ENCODE measurements at regions not wholly inside any gene's neighbourhood (a gene's known extent, or its start where the extent isn't known, plus 50 kb on each side); places are given as distances from the start of the nearest gene placed in this dataset.

DNA sequence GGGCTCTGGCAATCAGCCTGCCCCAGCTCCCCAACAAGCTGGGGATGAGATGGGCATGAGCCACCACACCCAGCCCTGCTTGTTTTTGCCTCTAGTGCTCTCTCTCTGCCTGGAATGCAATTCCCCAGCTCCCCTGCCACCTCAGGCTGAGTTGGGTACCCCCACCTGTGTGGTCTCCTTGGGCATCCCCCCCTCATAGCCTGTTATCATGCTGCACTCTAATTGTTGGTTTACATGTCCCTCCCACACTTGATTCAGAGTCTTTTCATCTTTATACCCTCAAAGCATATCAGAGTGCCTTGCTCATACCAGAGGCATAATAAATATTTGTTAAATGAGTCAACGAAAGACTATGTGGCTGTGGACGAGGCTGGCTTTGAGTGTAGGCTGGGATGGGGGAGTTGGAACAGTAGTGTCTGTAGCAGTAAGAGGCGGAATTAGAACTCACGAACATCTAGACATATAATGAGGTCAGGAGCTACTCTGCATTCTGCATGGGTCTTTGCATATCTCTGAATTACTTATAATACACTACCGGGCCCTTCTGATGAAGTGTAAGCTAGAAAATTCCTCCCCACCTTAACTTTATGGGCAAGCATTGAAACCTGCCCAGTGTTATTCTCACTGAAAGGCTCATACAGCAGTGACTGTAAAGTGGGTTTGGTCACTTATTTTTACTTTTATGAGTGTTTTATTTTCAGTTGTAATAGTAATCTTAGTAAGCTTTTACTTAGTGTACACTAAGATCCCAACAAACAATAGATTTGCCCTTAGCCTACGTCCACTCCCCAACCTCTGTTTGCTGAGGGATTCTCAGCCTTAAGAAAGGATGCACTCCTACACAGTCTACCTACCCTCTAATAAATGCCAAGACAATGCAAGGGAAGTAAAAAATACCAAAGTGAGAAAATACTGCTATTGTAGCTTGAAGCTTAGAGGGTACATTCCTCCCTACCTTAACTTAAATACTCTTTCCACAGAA lies 58.7 kb downstream of the EDN1 start:
- DNase-seq: no peak
- no peak for TF ChIP-seq CTCF (IDR thresholded peaks at IDR 0.05)

GRCh38 chr6:12350644-12351170 lies 60.5 kb downstream of the EDN1 start:
- Histone ChIP-seq H3K36me3 (ENCODE audit: low read depth, missing control alignments) (no peaks in the 10 kb centered on the region), H3K4me3 (no peak overlapping the region), H3K4me1 (no peaks in the 10 kb centered on the region), H3K9me3 (no peaks in the 10 kb centered on the region), H3K27me3 (no peaks in the 10 kb centered on the region), H3K27ac (no peak overlapping the region)
- TF ChIP-seq CTCF (IDR thresholded peaks at IDR 0.05) (no peak), POLR2A (IDR thresholded peaks at IDR 0.05) (no peak)
- intact Hi-C loops (cut with DNase I; ENCODE audit: low total_unique reads): no loop called here
- WGBS, 2 donors: 100% methylated on average over 1 of the region's 1 CpG
- DNase-seq: no peak

More for the DNA sequence above, 58.7 kb downstream of the EDN1 start:
- Histone ChIP-seq H3K27ac (no peak overlapping the region), H3K36me3 (ENCODE audit: low read depth, missing control alignments) (no peaks in the 10 kb centered on the region), H3K27me3 (no peaks in the 10 kb centered on the region), H3K4me1 (no peaks in the 10 kb centered on the region), H3K4me3 (no peak overlapping the region), H3K9me3 (no peaks in the 10 kb centered on the region)
- WGBS, 2 donors: 62 to 65% methylated on average over 6 of the region's 6 CpGs
- intact Hi-C loops (cut with DNase I; ENCODE audit: low total_unique reads): no loop called here

GRCh38 chr6:12351672-12352071 lies 61.5 kb downstream of the EDN1 start:
- TF ChIP-seq CTCF (IDR thresholded peaks at IDR 0.05): no peak
- no peak for DNase-seq
- intact Hi-C loops (cut with DNase I; ENCODE audit: low total_unique reads): no loop called here
- Histone ChIP-seq H3K4me1 (no peaks in the 10 kb centered on the region), H3K4me3 (no peak overlapping the region), H3K27ac (no peak overlapping the region), H3K36me3 (ENCODE audit: low read depth, missing control alignments) (no peaks in the 10 kb centered on the region), H3K27me3 (no peaks in the 10 kb centered on the region), H3K9me3 (no peaks in the 10 kb centered on the region)

DNA sequence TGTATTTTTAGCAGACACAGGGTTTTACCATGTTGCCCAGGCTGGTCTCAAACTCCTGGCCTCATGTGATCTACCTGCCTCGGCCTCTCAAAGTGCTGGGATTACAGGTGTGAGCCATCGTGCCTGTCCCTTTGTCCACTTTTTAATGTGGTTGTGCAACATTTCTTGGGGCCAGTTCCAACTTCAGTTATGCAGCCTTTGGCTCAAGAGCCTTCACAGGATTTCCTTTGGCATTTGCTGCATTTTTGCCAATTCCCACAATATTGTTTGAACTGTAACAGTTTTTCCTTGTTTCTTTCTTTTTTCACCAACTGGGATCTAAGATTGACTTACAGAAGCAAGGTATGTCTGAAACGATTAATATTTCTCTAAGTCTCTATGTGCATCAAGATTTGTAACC lies 63.6 kb downstream of the EDN1 start:
- no peak overlapping the region for H3K4me3 ChIP-seq
- no peak for TF ChIP-seq CTCF (IDR thresholded peaks at IDR 0.05)
- TF ChIP-seq POLR2A (IDR thresholded peaks at IDR 0.05): no peak
- DNase-seq: no peak
- no peaks in the 10 kb centered on the region for H3K36me3 ChIP-seq (ENCODE audit: low read depth, missing control alignments)
- H3K27me3 ChIP-seq: no peaks in the 10 kb centered on the region
- no peaks in the 10 kb centered on the region for H3K4me1 ChIP-seq
- 83 to 84% methylated on average over 3 of the region's 3 CpGs for WGBS, 2 donors
- H3K27ac ChIP-seq: no peak overlapping the region
- H3K9me3 ChIP-seq: no peaks in the 10 kb centered on the region
- intact Hi-C loops (cut with DNase I; ENCODE audit: low total_unique reads): no loop called here

Data from testis (tissue), 2 donors.